Upper lobe of left lung (tissue), 4 donors: ENCODE measurements at regions not wholly inside any gene's neighbourhood (a gene's known extent, or its start where the extent isn't known, plus 50 kb on each side); places are given as distances from the start of the nearest gene placed in this dataset.

Source experiments
- CTCF ChIP-seq, 6 experiments: fragments of 450-650 bp in 4 of 6; fragments of 200-600 bp in 2 of 6; sonication (generic) in 2 of 6; IDR thresholded peaks; one replicate each; pipeline ENCODE4 v1.5.1; 2016 to 2019; ENCODE audit warnings: antibody characterized with exemption in 6 of 6
- EP300 ChIP-seq, 4 donors: sonication (generic); formaldehyde crosslinking; IDR thresholded peaks; one replicate each; pipeline ENCODE4 v1.5.1; 2017; ENCODE audit warnings: antibody characterized with exemption in 4 of 4, control low read depth in 2 of 4
- POLR2A ChIP-seq, 4 donors: fragments of 450-650 bp; IDR thresholded peaks; one replicate each; pipeline ENCODE4 v1.5.1; 2016 to 2017; ENCODE audit warnings: antibody characterized with exemption in 4 of 4, mild to moderate bottlenecking in 2 of 4
- POLR2AphosphoS5 ChIP-seq, 2 donors: sonication (generic); formaldehyde crosslinking; IDR thresholded peaks; one replicate each; pipeline ENCODE4 v1.5.1; 2017; ENCODE audit warnings: antibody characterized with exemption in 2 of 2

GRCh38 chr4:112717856-112718255 is 80.9 kb downstream of the LARP7 start:
- TF ChIP-seq CTCF (IDR thresholded peaks at IDR 0.05): no peak
- no peak for TF ChIP-seq POLR2A (IDR thresholded peaks at IDR 0.05)
- no peak for TF ChIP-seq POLR2AphosphoS5 (IDR thresholded peaks at IDR 0.05)
- no peak for TF ChIP-seq EP300 (IDR thresholded peaks at IDR 0.05)
